Neuron (in vitro differentiated cells): ENCODE measurements at regions not wholly inside any gene's neighbourhood (a gene's known extent, or its start where the extent isn't known, plus 50 kb on each side); places are given as distances from the start of the nearest gene placed in this dataset.
"Not testable (repeated sequence)": the region's sequence is repeated elsewhere in the genome, so short reads cannot be mapped to it uniquely, and the experiment has no call there.

Experiments
- H2AFZ ChIP-seq: one replicate; pipeline ENCODE4 v1.6.1; 2013; ENCODE audit warnings: low read depth, mild to moderate bottlenecking, inconsistent platforms, low read length, moderate library complexity
- H3K27me3 ChIP-seq: one replicate; pipeline ENCODE4 v1.6.1; 2013; ENCODE audit warnings: low read length; ENCODE audit not compliant: insufficient read depth
- H3K36me3 ChIP-seq: one replicate; pipeline ENCODE4 v1.6.1; 2013; ENCODE audit warnings: low read length; ENCODE audit not compliant: insufficient read depth
- H3K4me1 ChIP-seq: one replicate; pipeline ENCODE4 v1.6.1; 2013; ENCODE audit warnings: low read length; ENCODE audit not compliant: insufficient read depth
- H3K4me3 ChIP-seq: 2 replicates; pipeline ENCODE4 v1.5.1; 2013; ENCODE audit warnings: mild to moderate bottlenecking, low read length, moderate library complexity
- H3K9me3 ChIP-seq: one replicate; pipeline ENCODE4 v1.6.1; 2013; ENCODE audit warnings: low read length

DNA sequence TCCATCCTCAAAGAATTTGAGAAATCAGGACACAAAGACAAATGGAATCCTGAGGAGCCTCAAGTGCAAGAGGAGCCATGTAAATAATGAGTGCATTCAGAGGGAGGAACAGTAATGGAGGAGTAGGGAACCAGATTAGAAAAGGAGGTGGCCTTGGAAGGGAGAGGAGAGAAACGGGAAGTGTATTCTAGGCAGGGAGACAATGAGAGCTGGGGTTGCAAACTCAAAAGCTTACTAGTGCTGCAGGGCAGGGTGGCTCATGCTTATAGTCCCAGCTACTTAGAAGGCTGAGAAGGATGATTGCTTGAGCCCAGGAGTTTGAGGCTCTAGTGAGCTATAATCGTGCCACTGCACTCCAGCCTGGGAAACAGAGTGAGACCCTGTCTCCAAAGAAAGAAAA is 113.2 kb upstream of the LSM6 start:
- Histone ChIP-seq H3K36me3 (no peaks in the 10 kb centered on the region), H3K4me1 (no peaks in the 10 kb centered on the region), H2AFZ (no peak overlapping the region), H3K27me3 (no peaks in the 10 kb centered on the region), H3K9me3 (peaks cover 1% of the 10 kb centered on the region), H3K4me3 (no peak overlapping the region)

DNA sequence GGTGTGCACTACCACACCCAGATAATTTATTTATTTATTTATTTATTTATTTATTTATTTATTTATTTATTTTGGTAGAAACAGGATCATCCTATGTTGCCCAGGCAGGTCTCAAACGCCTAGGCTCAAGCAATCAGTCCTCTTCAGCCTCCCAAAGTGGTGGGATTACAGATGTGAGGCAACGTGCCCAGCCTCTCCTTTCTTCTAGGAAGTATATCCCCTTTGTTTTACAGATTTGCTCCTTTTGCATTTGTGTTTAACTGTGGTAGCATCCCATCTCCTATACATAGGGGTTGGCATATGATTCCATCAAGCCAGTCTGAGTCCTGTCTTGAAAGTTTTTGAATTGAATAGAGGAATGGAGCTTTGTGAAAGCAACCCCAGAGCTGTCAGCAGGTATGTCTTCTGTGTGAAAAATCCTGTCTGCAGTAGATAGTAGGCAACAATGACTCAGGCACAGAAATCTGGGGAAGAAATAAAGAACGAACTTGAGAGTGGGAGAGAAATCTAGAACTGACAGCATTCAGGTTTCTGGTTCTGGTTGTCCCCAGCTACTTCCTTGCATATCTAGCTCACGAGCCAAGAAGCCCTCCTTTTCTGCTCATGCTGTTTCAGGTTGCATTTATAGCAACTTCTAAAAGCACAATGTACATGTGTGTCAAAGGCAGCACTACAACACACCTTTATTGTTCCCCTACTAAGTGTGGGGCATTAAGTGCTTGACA is 113.7 kb upstream of the LSM6 start:
- Histone ChIP-seq H2AFZ (no peak overlapping the region), H3K36me3 (no peaks in the 10 kb centered on the region), H3K4me1 (no peaks in the 10 kb centered on the region), H3K27me3 (no peaks in the 10 kb centered on the region), H3K9me3 (peaks cover 1% of the 10 kb centered on the region), H3K4me3 (no peak overlapping the region)

DNA sequence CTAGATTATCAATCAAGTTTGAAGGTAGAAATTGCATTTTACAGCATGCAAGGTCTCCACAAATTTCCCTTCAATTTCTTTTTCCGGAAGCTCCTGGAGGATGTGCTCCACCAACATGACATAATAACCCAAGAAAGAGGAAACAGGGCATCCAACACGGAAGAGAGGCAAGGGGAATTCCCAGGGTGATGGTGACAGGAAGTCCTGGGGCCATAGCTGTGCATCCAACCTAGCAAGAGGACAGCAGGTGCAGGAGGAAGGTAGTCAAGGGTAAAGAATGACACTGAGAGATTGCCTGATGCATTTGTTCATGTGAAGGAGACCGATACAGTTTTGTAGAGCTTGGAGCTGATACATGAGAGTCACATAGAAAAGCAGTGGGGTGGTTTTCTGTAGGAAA is 115.7 kb upstream of the LSM6 start:
- Histone ChIP-seq H3K27me3 (no peaks in the 10 kb centered on the region), H2AFZ (no peak overlapping the region), H3K9me3 (no peaks in the 10 kb centered on the region), H3K4me3 (no peak overlapping the region), H3K36me3 (no peaks in the 10 kb centered on the region), H3K4me1 (no peaks in the 10 kb centered on the region)

DNA sequence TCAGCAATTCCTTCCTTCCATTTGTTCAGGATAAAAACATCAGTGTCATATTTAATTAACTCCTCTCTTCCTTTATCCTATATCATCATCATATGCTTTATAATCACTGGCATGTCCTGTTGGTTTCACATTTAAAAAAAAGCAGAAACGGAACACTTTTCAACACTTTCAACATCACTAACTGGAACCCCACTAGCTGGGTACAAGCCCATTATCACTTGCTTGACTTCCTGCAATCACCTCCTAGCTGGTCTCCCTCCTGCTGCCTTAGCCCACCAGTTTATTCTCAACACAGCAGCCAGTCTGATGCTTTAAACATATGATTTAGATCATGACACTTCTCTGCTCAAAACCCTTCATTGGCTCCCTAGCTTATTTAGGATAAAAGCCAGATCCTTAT is 116.4 kb upstream of the LSM6 start:
- no peaks in the 10 kb centered on the region for H3K36me3 ChIP-seq
- no peaks in the 10 kb centered on the region for H3K27me3 ChIP-seq
- H3K4me3 ChIP-seq, result no peak overlapping the region
- H3K4me1 ChIP-seq, result no peaks in the 10 kb centered on the region
- no peak overlapping the region for H2AFZ ChIP-seq
- no peaks in the 10 kb centered on the region for H3K9me3 ChIP-seq

DNA sequence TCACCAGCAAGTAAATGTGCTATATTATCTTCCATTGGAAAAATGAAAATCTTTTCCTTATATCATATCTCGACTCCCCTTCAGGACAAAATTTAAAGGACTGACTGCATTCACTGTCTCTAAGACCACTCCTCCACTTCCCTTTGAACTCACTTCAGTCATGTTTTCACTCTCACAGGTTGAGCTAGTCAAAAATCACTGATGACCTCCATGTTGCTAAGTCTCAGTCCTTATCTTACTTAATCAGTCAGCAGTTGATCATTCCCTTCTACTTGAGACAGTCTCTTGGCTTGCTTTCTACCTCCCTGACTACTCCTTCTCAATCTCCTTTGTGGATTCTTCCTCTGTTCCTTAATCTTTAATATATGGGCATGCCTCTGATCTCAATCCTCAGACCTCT is 117.0 kb upstream of the LSM6 start:
- Histone ChIP-seq H3K27me3 (no peaks in the 10 kb centered on the region), H3K9me3 (no peaks in the 10 kb centered on the region), H3K4me3 (no peak overlapping the region), H2AFZ (no peak overlapping the region), H3K36me3 (no peaks in the 10 kb centered on the region), H3K4me1 (no peaks in the 10 kb centered on the region)

DNA sequence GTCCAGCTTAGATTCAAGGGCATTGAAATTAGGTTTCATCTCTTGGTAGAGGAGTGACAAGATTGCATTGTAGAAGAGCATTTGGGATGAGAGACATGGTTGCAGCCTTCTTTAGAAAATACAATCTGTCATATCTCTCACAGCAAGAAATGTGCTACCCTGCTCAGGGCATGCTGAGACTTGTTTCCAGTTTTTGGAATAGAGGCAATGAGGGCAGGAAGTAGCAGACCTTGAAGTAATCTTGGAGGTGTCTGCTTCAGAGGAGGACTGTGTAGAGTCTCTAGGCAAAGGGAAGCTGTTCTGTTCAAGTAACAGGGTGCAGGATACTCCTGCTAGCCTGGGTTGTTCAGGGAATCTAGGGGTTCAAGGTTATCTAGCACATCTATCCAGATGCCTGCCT is 116.1 kb upstream of the ZNF827 start:
- H3K9me3 ChIP-seq, result no peaks in the 10 kb centered on the region
- H2AFZ ChIP-seq, result no peak overlapping the region
- H3K4me3 ChIP-seq, result no peak overlapping the region
- H3K27me3 ChIP-seq, result no peaks in the 10 kb centered on the region
- no peaks in the 10 kb centered on the region for H3K36me3 ChIP-seq
- H3K4me1 ChIP-seq, result no peaks in the 10 kb centered on the region

DNA sequence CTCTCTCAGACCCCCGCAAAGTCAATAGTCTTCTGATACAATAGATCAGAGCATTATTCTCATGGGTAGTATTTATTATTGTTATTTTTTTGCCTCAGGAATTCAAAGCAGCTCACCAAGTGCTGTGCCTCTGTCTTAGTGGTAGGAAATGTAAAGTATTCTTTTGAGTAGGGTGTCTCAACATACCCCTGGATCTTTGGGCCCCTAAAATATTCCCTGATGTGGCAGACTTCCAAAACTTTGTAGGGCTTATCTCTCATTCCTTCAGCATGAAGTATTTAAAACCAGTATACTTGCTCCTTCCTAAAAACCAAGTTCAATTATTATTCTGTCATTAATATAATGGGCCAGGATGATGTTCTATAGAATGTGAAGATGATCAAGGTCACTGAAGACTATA is 115.3 kb upstream of the ZNF827 start:
- Histone ChIP-seq H3K36me3 (no peaks in the 10 kb centered on the region), H3K9me3 (no peaks in the 10 kb centered on the region), H3K27me3 (no peaks in the 10 kb centered on the region), H2AFZ (no peak overlapping the region), H3K4me1 (no peaks in the 10 kb centered on the region), H3K4me3 (no peak overlapping the region)

DNA sequence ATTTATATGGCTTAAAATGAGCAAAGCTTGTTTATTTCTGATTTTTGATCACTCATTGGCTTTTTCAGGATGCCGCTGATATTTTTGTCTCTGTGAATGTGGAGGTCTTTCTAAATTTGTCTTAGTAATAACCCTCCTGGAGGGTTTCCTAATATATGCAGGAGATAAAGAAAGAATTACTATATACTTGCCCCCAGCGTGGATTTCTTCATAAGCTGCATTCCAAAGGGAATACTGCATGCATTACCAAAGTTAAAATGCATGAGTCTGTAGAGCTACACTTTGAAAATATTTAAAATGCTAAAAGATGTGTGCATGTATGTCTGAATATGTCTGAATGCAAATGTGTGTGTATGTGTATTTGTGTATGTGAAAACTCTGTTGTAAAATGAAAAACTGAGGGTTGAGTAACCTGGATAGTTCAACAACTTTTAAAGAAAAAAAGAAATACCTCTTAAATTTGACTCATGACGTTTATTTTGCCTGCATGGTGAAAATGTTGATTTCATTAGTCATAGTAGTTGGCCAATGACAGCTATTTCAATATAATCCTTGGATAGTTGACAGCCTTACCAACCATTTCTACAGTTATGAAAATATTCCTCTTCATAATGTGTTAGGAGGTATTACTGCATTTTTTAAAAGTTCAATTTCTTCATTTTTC is 113.2 kb upstream of the ZNF827 start:
- Histone ChIP-seq H3K4me3 (no peak overlapping the region), H3K4me1 (no peaks in the 10 kb centered on the region), H2AFZ (no peak overlapping the region), H3K27me3 (no peaks in the 10 kb centered on the region), H3K36me3 (no peaks in the 10 kb centered on the region), H3K9me3 (peaks cover 4% of the 10 kb centered on the region)

DNA sequence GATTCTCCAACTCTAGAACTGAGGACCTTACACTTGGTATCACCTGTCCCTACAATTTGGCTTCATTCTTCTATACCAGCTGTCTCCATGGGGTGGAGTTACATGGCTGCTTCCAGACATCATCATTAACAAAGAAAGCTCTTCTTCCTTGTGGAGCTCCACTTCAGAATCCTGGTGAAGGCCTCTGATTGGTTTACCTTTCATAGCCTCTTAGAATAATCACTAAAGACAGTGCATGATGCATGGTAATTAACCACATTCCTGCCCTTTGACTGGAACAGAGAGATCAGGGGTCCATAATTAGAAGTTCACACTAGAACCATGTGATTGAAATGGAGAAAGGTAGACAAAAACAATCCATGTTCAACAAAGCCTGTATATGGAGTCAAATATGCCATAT is 112.6 kb upstream of the ZNF827 start:
- no peaks in the 10 kb centered on the region for H3K4me1 ChIP-seq
- H2AFZ ChIP-seq, result no peak overlapping the region
- H3K36me3 ChIP-seq, result no peaks in the 10 kb centered on the region
- H3K27me3 ChIP-seq, result no peaks in the 10 kb centered on the region
- H3K9me3 ChIP-seq, result peaks cover 4% of the 10 kb centered on the region
- H3K4me3 ChIP-seq, result no peak overlapping the region

DNA sequence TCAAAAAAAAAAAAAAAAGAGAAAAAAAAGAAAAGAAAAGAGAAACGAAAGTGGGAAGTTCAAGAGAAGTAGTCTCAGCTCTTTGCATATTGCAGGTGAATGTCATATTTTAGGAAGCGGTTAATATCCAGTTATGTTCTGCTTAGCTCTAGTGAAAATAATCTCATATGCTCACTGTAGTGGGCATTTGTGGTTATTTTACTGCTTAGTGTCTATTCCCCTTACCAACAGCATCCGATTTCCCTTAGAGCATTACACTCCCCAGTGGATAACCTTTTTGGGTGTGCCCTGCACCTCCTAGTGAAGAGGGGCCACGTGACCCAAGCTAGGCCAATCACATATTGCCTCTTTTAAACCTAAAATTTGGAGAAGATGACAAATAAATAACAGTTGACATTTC is 111.2 kb upstream of the ZNF827 start:
- Histone ChIP-seq H2AFZ (no peak overlapping the region), H3K36me3 (no peaks in the 10 kb centered on the region), H3K4me3 (no peak overlapping the region), H3K27me3 (no peaks in the 10 kb centered on the region), H3K9me3 (peaks cover 4% of the 10 kb centered on the region), H3K4me1 (no peaks in the 10 kb centered on the region)

DNA sequence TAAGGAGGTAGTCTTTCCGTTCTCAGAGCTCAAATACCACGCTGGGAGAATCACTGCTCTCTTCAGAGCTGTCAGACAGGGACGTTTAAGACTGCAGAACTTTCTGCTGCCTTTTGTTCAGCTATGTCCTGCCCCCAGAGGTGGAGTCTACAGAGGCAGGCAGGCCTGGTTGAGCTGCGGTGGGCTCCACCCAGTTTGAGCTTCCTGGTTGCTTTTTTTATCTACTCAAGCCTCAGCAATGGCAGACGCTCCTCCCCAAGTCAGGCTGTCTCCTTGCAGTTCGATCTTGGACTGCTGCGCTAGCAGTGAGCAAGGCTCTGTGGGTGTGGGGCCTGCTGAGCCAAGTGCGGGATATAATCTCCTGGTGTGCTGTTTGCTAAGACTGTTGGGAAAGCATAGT is 109.1 kb upstream of the ZNF827 start:
- H3K9me3 ChIP-seq, H2AFZ ChIP-seq, H3K4me3 ChIP-seq, H3K27me3 ChIP-seq, H3K36me3 ChIP-seq, H3K4me1 ChIP-seq: not testable (repeated sequence)

DNA sequence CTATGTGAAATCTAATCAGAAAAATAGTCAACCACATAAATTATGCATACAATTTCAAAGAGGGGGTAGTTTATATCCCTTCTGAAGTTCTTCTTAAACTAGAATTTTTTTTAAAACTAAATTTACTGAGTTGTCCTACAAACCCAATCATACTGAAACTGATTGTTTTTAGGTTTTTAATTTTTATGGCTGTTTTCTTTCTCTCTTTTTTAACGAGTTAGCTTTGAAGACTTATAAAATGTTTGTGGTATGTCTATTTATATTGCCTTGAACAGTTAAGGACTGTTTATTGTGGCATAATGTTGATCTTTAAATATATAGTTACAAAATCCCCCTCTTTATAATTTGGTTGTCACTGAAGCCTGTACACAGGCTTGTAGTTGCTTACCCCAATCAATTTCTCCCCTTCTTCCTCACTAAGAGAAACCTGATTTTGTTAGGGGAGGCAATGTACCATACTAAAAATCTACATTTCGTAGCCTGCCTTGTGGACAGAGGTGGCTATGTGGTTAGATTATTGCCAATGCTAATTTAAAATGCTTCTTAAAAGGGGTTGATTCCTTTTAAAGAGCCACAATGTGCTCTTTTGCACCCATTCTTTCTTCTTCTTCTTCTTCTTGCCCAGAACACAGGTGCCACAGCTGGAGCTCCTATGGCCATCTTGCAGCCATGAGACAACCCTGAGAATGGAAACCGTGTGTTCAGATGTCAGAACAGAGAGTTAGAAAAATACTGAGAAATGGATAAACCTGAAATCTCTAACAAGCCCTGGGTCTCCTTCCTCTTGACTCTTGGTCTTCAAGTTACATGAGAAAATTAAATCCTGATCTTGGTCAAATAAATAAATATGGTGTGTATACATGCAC is 102.7 kb upstream of the ZNF827 start:
- H3K4me3 ChIP-seq, result no peak overlapping the region

DNA sequence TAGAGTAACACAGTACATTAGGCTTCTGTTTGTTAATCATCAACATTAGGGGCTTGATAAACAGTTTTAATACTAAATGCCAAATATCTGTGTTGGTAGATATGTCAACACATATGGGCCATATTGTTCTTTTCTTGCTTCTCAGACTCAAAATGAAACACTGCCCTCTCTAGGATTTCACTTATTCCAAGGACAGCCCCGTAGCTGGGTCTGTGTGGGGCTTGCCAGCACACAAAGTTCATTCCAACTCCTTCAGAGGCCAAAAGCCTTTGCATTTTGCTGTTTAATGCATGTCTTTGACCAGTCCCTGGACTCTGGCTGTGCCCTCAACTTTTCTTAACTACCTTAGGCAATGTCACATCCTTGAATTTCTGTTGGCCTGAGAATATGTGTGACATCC is 102.0 kb upstream of the ZNF827 start:
- H3K36me3 ChIP-seq, result no peaks in the 10 kb centered on the region
- no peak overlapping the region for H2AFZ ChIP-seq
- no peak overlapping the region for H3K4me3 ChIP-seq
- H3K27me3 ChIP-seq, result no peaks in the 10 kb centered on the region
- no peaks in the 10 kb centered on the region for H3K9me3 ChIP-seq
- no peaks in the 10 kb centered on the region for H3K4me1 ChIP-seq

More for the DNA sequence above, 102.7 kb upstream of the ZNF827 start:
- Histone ChIP-seq H3K9me3 (no peaks in the 10 kb centered on the region), H3K36me3 (no peaks in the 10 kb centered on the region), H2AFZ (no peak overlapping the region), H3K4me1 (no peaks in the 10 kb centered on the region), H3K27me3 (no peaks in the 10 kb centered on the region)
